OCI-LY7 (cell line): ENCODE measurements at regions not wholly inside any gene's neighbourhood (a gene's known extent, or its start where the extent isn't known, plus 50 kb on each side); places are given as distances from the start of the nearest gene placed in this dataset.

ENCODE experiments used
- BruUV-seq: library from RNA; stranded (reverse); fragments of 400-500 nt; replicated peaks from 2 replicates; lab custom pipeline; 2021; lab: Mats Ljungman, UMichigan
- CTCF ChIA-PET: fragments of 300-600 bp; sonication (Branson Sonifier 250); formaldehyde crosslinking; loops from one replicate; lab custom pipeline; 2022; ENCODE audit warnings: antibody characterized with exemption; ENCODE audit not compliant: unreplicated experiment; lab: Charles Lee
- POLR2A ChIA-PET: fragments of 300-600 bp; sonication (Branson Sonifier 250); formaldehyde crosslinking; loops from one replicate; lab custom pipeline; 2022; ENCODE audit warnings: antibody characterized with exemption; lab: Charles Lee
- DNase-seq: peaks from one replicate; pipeline ENCODE4 v3.0.0-alpha.2; 2015; ENCODE audit warnings: low spot score
- H2AFZ ChIP-seq: fragments of 200-600 bp; sonication (generic), shearing (Covaris generic); 2 replicates; pipeline ENCODE4 v1.6.1; 2014; ENCODE audit warnings: mild to moderate bottlenecking, antibody characterized with exemption, low read length, moderate library complexity
- H3K27ac ChIP-seq: fragments of 200-600 bp; sonication (generic); 2 replicates; pipeline ENCODE4 v1.5.1; 2014; ENCODE audit warnings: mixed run types, low read depth, mild to moderate bottlenecking, moderate library complexity, low read length, inconsistent platforms; ENCODE audit not compliant: poor library complexity, severe bottlenecking
- H3K36me3 ChIP-seq: fragments of 200-600 bp; sonication (generic); 2 replicates; pipeline ENCODE4 v1.6.1; 2014; ENCODE audit warnings: mild to moderate bottlenecking, antibody characterized with exemption, low read length, moderate library complexity, mixed read lengths; ENCODE audit not compliant: insufficient read depth
- H3K4me1 ChIP-seq: fragments of 200-600 bp; sonication (generic); 2 replicates; pipeline ENCODE4 v1.5.1; 2014; ENCODE audit warnings: mild to moderate bottlenecking, low read length; ENCODE audit not compliant: insufficient read depth, poor library complexity, severe bottlenecking
- H3K4me2 ChIP-seq: fragments of 200-600 bp; sonication (generic); 2 replicates; pipeline ENCODE4 v1.6.1; 2014; ENCODE audit warnings: mild to moderate bottlenecking, low read length
- H3K4me3 ChIP-seq: fragments of 200-600 bp; sonication (generic); 2 replicates; pipeline ENCODE4 v1.5.1; 2014; ENCODE audit warnings: mild to moderate bottlenecking, low read depth, low read length; ENCODE audit not compliant: poor library complexity, severe bottlenecking
- H3K79me2 ChIP-seq: fragments of 200-600 bp; sonication (generic); 2 replicates; pipeline ENCODE4 v1.6.1; 2016; ENCODE audit warnings: low read depth, mild to moderate bottlenecking, low read length, moderate library complexity, mixed read lengths; ENCODE audit not compliant: insufficient read depth
- H3K9me2 ChIP-seq: fragments of 200-600 bp; sonication (generic); 2 replicates; pipeline ENCODE4 v1.6.1; 2016; ENCODE audit warnings: mild to moderate bottlenecking, low read length, mixed read lengths; ENCODE audit not compliant: insufficient read depth
- H3K9me3 ChIP-seq: fragments of 200-600 bp; sonication (generic); 2 replicates; pipeline ENCODE4 v1.6.1; 2014; ENCODE audit warnings: mild to moderate bottlenecking, mixed run types, low read length, mixed read lengths
- H4K20me1 ChIP-seq: fragments of 200-600 bp; sonication (generic); 2 replicates; pipeline ENCODE4 v1.6.1; 2014; ENCODE audit warnings: mild to moderate bottlenecking, antibody characterized with exemption, low read length, moderate library complexity, mixed read lengths; ENCODE audit not compliant: insufficient read depth
- EZH2phosphoT487 ChIP-seq: fragments of 200-600 bp; sonication (generic); IDR thresholded peaks from 2 replicates; pipeline ENCODE4 v1.6.1; 2018; ENCODE audit warnings: low read depth, borderline replicate concordance, mild to moderate bottlenecking, mixed run types, antibody characterized with exemption, low read length, moderate library complexity, mixed read lengths
- intact Hi-C: fragments of 100-400 bp; cut with micrococcal nuclease; formaldehyde crosslinking; loops from one replicate; pipeline ENCODE4 v1.10.0; 2022; ENCODE audit not compliant: unreplicated experiment
- TF ChIP-seq, protein P1 (sequence below): fragments of 200-600 bp; sonication (generic); conservative IDR thresholded peaks from 2 replicates; pipeline ENCODE4 v1.5.1; 2014; ENCODE audit warnings: mild to moderate bottlenecking, antibody characterized with exemption, low read length, moderate library complexity, mixed read lengths

DNA sequence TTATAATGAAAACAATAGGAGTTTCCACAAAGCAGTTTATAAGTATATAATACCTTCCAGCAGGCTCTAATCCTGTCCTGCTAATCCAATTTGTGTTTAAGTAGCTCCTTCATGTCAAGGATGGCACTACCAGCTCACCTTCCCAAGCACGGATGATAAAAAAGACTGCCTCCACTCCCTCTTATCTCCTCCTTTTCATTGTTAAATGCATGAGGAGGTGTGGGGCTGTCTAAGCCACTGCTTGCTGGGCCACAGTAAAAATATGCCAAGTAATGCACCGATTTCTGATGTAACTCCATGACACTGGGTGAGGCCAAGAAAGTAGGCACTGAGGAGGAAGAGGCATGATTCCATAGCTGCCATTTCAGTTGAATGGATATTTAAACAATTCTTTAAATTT lies 193.1 kb downstream of the ZIC5 start:
- H3K27ac ChIP-seq, result no peak overlapping the region
- no peaks in the 10 kb centered on the region for H3K4me1 ChIP-seq
- intact Hi-C loops, result no loop called here
- POLR2A ChIA-PET, result no interaction called here
- H2AFZ ChIP-seq, result no peak overlapping the region
- H3K4me2 ChIP-seq, result no peak overlapping the region
- H3K79me2 ChIP-seq, result no peaks in the 10 kb centered on the region
- H4K20me1 ChIP-seq, result no peaks in the 10 kb centered on the region
- H3K36me3 ChIP-seq, result no peaks in the 10 kb centered on the region
- H3K9me3 ChIP-seq, result no peaks in the 10 kb centered on the region
- TF ChIP-seq, protein P1, sequence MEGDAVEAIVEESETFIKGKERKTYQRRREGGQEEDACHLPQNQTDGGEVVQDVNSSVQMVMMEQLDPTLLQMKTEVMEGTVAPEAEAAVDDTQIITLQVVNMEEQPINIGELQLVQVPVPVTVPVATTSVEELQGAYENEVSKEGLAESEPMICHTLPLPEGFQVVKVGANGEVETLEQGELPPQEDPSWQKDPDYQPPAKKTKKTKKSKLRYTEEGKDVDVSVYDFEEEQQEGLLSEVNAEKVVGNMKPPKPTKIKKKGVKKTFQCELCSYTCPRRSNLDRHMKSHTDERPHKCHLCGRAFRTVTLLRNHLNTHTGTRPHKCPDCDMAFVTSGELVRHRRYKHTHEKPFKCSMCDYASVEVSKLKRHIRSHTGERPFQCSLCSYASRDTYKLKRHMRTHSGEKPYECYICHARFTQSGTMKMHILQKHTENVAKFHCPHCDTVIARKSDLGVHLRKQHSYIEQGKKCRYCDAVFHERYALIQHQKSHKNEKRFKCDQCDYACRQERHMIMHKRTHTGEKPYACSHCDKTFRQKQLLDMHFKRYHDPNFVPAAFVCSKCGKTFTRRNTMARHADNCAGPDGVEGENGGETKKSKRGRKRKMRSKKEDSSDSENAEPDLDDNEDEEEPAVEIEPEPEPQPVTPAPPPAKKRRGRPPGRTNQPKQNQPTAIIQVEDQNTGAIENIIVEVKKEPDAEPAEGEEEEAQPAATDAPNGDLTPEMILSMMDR, result no peak
- no peak for TF ChIP-seq EZH2phosphoT487
- CTCF ChIA-PET, result no interaction called here
- no peak for DNase-seq
- no TSS peak for BruUV-seq
- H3K4me3 ChIP-seq, result no peak overlapping the region
- no peaks in the 10 kb centered on the region for H3K9me2 ChIP-seq

DNA sequence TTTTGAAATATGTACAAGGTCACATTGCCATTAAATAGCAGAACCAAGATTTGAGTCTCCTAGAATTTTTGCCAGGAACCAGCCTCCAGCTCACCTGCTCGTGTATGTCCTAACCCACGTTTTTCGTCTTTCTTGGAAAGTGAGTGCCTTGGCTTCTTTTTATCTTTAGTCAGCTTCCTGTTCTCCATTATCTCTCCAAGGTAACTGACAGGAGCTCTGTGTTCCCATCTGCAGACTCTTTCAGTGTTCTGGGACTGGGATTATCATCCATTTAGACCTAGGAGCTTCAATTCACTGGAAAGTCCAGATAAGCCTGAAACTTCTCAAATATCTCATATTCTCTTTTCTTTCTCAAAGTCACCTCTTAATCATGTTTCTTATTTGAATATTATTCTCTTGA lies 193.7 kb downstream of the ZIC5 start:
- Histone ChIP-seq H3K4me2 (no peak overlapping the region), H3K27ac (no peak overlapping the region), H3K4me3 (no peak overlapping the region), H3K36me3 (no peaks in the 10 kb centered on the region), H4K20me1 (no peaks in the 10 kb centered on the region), H3K9me3 (no peaks in the 10 kb centered on the region), H3K9me2 (no peaks in the 10 kb centered on the region), H2AFZ (no peak overlapping the region), H3K79me2 (no peaks in the 10 kb centered on the region), H3K4me1 (no peaks in the 10 kb centered on the region)
- DNase-seq, result no peak
- no TSS peak for BruUV-seq
- intact Hi-C loops, result no loop called here
- TF ChIP-seq, protein P1, result no peak
- no peak for TF ChIP-seq EZH2phosphoT487
- POLR2A ChIA-PET, result interaction anchor here (0.6 kb wide), 1 partner anchor 186 kb away, joined by 6 read pairs; no protein-coding TSS in a partner anchor
- CTCF ChIA-PET, result no interaction called here

DNA sequence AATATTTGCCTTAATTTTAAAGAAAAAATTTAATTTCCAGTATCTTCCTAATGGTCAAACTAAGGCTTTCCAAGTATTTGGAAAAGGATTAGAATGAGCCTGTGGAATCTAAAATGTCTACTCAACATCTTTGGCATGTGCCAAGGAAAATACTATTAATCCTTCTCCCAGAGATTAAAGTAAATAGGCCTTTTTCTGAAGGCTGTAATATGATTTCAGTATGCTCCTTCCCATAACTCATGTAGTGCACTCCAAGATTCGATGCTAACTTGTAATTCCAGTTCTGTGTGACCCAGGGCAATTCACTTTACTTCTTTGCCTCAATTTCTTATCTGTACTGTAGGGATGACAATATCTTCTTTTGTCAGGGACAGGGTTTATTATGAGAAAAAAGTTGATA lies 196.9 kb downstream of the ZIC5 start:
- no peaks in the 10 kb centered on the region for H3K9me3 ChIP-seq
- H3K27ac ChIP-seq, result no peak overlapping the region
- POLR2A ChIA-PET, result no interaction called here
- CTCF ChIA-PET, result no interaction called here
- intact Hi-C loops, result no loop called here
- H3K36me3 ChIP-seq, result no peaks in the 10 kb centered on the region
- DNase-seq, result no peak
- no peaks in the 10 kb centered on the region for H3K79me2 ChIP-seq
- H4K20me1 ChIP-seq, result no peaks in the 10 kb centered on the region
- H3K4me1 ChIP-seq, result no peaks in the 10 kb centered on the region
- no peak overlapping the region for H2AFZ ChIP-seq
- no peak overlapping the region for H3K4me3 ChIP-seq
- H3K4me2 ChIP-seq, result no peak overlapping the region
- TF ChIP-seq EZH2phosphoT487, result no peak
- TF ChIP-seq, protein P1, result no peak
- no TSS peak for BruUV-seq
- no peaks in the 10 kb centered on the region for H3K9me2 ChIP-seq
